ENCODE measurements at regions not wholly inside any gene's neighbourhood (a gene's known extent, or its start where the extent isn't known, plus 50 kb on each side); places are given as distances from the start of the nearest gene placed in this dataset.

DNA sequence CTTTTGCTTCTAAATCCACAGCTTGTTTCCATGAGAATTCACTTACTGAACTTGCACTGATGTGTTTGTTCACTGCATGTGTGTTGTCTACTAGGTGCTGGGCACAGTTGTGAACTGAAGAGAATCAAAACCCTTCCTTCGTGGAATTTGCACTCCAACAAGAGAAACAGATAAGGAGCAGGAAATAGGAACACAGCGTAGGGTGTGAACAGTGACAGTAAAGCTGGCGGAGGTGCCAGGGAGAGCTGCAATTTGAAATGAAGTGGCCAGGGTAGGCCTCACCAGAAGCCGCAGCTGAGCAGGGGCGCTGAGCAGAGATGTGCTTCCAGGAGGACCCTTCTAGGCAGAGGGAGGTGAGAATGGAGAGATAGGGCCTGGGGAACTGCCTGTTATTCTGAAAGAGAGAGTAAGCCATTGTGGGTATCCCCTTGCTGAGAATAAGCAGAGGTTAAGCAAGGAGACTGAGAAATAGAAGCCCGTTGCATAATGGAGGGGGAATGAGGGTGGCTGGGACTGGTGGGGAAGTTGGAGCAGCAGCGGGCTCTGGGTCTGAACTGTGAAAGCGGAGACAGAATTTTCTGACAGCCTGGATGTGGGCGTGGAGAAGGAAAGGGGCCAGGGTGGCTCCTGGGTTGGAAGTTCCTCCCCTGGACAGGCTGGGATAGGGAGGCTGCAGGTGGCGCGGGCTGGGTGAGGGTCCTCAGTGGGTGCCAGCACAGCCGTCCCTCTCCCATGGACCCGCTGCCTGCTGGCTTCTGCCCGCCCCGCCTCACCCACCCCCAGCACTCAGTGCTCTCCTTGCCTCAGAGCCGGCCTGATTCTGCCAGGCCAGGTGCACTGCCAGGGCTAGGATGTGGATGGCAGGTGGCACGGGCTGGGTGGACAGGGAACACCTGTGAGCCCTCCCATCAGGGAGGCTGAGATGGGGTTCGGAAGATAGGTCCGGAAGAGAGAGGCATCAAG lies 114.7 kb upstream of the AFDN start:
- H3K4me1 ChIP-seq (ENCODE audit: control insufficient read depth, insufficient read depth, low read length) = no peaks in the 10 kb centered on the region; the same call in 1 of the 2 replicates
- H3K9ac ChIP-seq (ENCODE audit: low read depth, low read length) = no peak overlapping the region
- H3K4me3 ChIP-seq (ENCODE audit: low read depth, low read length) = no peak overlapping the region
- H3K36me3 ChIP-seq (ENCODE audit: control insufficient read depth, insufficient read depth, low read length) = no peaks in the 10 kb centered on the region
- no peaks in the 10 kb centered on the region for H3K9me3 ChIP-seq (ENCODE audit: control insufficient read depth, insufficient read depth, low read length)
- H3K27me3 ChIP-seq (ENCODE audit: control insufficient read depth, insufficient read depth, low read length) = no peaks in the 10 kb centered on the region
- no peak overlapping the region for H3K27ac ChIP-seq (ENCODE audit: low read depth, low read length)

DNA sequence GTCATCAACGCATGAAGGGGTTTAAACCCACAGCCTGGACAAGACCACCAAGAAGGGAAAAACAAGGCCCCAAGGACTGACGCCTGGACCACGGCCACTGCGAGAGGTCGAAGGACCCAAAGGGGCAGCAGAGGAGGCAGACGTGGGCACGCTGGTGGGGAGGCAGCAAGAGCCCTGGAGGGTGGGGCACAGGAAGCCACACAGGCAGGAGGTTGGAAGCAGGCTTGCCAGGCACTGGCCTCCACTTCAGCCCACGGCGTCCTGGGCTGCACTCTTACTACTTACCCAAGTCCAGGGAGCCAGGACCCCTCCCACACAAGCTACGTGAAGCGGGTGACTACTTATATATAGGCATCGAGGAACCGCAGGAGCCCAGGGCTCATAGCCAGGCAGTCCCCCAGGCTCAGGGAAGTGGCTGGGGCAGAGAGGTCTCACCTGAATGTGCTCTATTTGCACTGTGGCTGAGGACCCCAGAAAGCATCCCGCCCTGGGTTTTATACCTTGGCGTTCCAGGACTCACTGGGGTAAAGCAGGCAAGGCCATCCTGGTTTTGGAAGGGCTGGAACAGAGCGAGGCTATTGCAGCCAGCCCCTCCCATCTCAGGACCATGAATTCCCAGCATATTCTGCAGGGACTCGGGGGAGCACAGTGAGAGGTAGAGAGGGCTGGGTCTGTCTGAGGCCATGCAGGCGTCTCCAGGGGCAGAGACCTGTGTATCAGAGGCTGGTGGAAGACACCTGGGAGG lies 113.8 kb upstream of the AFDN start:
- no peaks in the 10 kb centered on the region for H3K36me3 ChIP-seq (ENCODE audit: control insufficient read depth, insufficient read depth, low read length)
- H3K4me3 ChIP-seq (ENCODE audit: low read depth, low read length) = no peak overlapping the region
- H3K9ac ChIP-seq (ENCODE audit: low read depth, low read length) = no peak overlapping the region
- H3K4me1 ChIP-seq (ENCODE audit: control insufficient read depth, insufficient read depth, low read length) = no peaks in the 10 kb centered on the region; the same call in 1 of the 2 replicates
- H3K27me3 ChIP-seq (ENCODE audit: control insufficient read depth, insufficient read depth, low read length) = no peaks in the 10 kb centered on the region
- H3K9me3 ChIP-seq (ENCODE audit: control insufficient read depth, insufficient read depth, low read length) = no peaks in the 10 kb centered on the region
- no peak overlapping the region for H3K27ac ChIP-seq (ENCODE audit: low read depth, low read length)

- Histone ChIP-seq H3K9ac (ENCODE audit: low read depth, low read length) (no peak overlapping the region), H3K4me1 (ENCODE audit: control insufficient read depth, insufficient read depth, low read length) (no peaks in the 10 kb centered on the region; the same call in 1 of the 2 replicates), H3K9me3 (ENCODE audit: control insufficient read depth, insufficient read depth, low read length) (no peaks in the 10 kb centered on the region), H3K27ac (ENCODE audit: low read depth, low read length) (no peak overlapping the region), H3K4me3 (ENCODE audit: low read depth, low read length) (no peak overlapping the region), H3K36me3 (ENCODE audit: control insufficient read depth, insufficient read depth, low read length) (no peaks in the 10 kb centered on the region), H3K27me3 (ENCODE audit: control insufficient read depth, insufficient read depth, low read length) (no peaks in the 10 kb centered on the region)
These were observed 112.6 kb upstream of the AFDN start for GRCh38 chr6:167714152-167714551.

DNA sequence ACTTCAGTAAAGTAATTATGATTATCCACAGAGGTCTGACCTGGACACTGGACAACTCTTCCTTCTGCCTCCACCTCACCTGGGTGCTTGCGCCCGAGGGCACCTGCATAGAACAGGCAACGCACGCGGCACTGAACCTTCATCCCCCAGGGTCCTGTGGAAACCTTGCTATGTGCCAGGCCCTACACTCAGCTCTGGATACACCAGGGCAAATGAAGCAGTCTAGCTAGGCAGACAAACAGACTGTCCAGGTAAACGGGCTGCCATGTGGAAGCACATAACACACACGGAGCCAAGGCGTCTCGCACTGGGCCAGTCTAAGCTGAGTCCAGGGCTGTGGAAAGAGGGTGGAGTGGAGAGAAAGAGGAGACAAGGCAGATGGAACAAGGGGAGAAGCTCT lies 109.3 kb upstream of the AFDN start:
- no peaks in the 10 kb centered on the region for H3K36me3 ChIP-seq (ENCODE audit: control insufficient read depth, insufficient read depth, low read length)
- H3K27ac ChIP-seq (ENCODE audit: low read depth, low read length) = no peak overlapping the region
- H3K9me3 ChIP-seq (ENCODE audit: control insufficient read depth, insufficient read depth, low read length) = no peaks in the 10 kb centered on the region
- H3K9ac ChIP-seq (ENCODE audit: low read depth, low read length) = no peak overlapping the region
- no peaks in the 10 kb centered on the region; the same call in 1 of the 2 replicates for H3K4me1 ChIP-seq (ENCODE audit: control insufficient read depth, insufficient read depth, low read length)
- H3K27me3 ChIP-seq (ENCODE audit: control insufficient read depth, insufficient read depth, low read length) = no peaks in the 10 kb centered on the region
- no peak overlapping the region for H3K4me3 ChIP-seq (ENCODE audit: low read depth, low read length)

- Histone ChIP-seq H3K27me3 (ENCODE audit: control insufficient read depth, insufficient read depth, low read length) (no peaks in the 10 kb centered on the region), H3K4me1 (ENCODE audit: control insufficient read depth, insufficient read depth, low read length) (no peaks in the 10 kb centered on the region; the same call in 1 of the 2 replicates), H3K9ac (ENCODE audit: low read depth, low read length) (no peak overlapping the region), H3K4me3 (ENCODE audit: low read depth, low read length) (no peak overlapping the region), H3K27ac (ENCODE audit: low read depth, low read length) (no peak overlapping the region), H3K36me3 (ENCODE audit: control insufficient read depth, insufficient read depth, low read length) (no peaks in the 10 kb centered on the region), H3K9me3 (ENCODE audit: control insufficient read depth, insufficient read depth, low read length) (no peaks in the 10 kb centered on the region)
These were observed 108.8 kb upstream of the AFDN start for GRCh38 chr6:167717867-167718266.

GRCh38 chr6:167719920-167720319 lies 106.8 kb upstream of the AFDN start:
- H3K9me3 ChIP-seq (ENCODE audit: control insufficient read depth, insufficient read depth, low read length) = no peaks in the 10 kb centered on the region
- H3K4me3 ChIP-seq (ENCODE audit: low read depth, low read length) = no peak overlapping the region
- no peaks in the 10 kb centered on the region for H3K4me1 ChIP-seq (ENCODE audit: control insufficient read depth, insufficient read depth, low read length)
- H3K36me3 ChIP-seq (ENCODE audit: control insufficient read depth, insufficient read depth, low read length) = no peaks in the 10 kb centered on the region
- H3K9ac ChIP-seq (ENCODE audit: low read depth, low read length) = no peak overlapping the region
- H3K27me3 ChIP-seq (ENCODE audit: control insufficient read depth, insufficient read depth, low read length) = no peaks in the 10 kb centered on the region
- H3K27ac ChIP-seq (ENCODE audit: low read depth, low read length) = no peak overlapping the region

- no peak overlapping the region for H3K27ac ChIP-seq (ENCODE audit: low read depth, low read length)
- H3K4me3 ChIP-seq (ENCODE audit: low read depth, low read length) = no peak overlapping the region
- H3K9ac ChIP-seq (ENCODE audit: low read depth, low read length) = no peak overlapping the region
- no peaks in the 10 kb centered on the region for H3K4me1 ChIP-seq (ENCODE audit: control insufficient read depth, insufficient read depth, low read length)
- no peaks in the 10 kb centered on the region for H3K27me3 ChIP-seq (ENCODE audit: control insufficient read depth, insufficient read depth, low read length)
- no peaks in the 10 kb centered on the region for H3K36me3 ChIP-seq (ENCODE audit: control insufficient read depth, insufficient read depth, low read length)
- H3K9me3 ChIP-seq (ENCODE audit: control insufficient read depth, insufficient read depth, low read length) = no peaks in the 10 kb centered on the region
These were observed 106.0 kb upstream of the AFDN start for GRCh38 chr6:167720456-167721285.

- H3K4me3 ChIP-seq (ENCODE audit: low read depth, low read length) = no peak overlapping the region
- H3K9ac ChIP-seq (ENCODE audit: low read depth, low read length) = no peak overlapping the region
- H3K4me1 ChIP-seq (ENCODE audit: control insufficient read depth, insufficient read depth, low read length) = no peaks in the 10 kb centered on the region
- H3K9me3 ChIP-seq (ENCODE audit: control insufficient read depth, insufficient read depth, low read length) = no peaks in the 10 kb centered on the region
- H3K36me3 ChIP-seq (ENCODE audit: control insufficient read depth, insufficient read depth, low read length) = no peaks in the 10 kb centered on the region
- H3K27me3 ChIP-seq (ENCODE audit: control insufficient read depth, insufficient read depth, low read length) = no peaks in the 10 kb centered on the region
- no peak overlapping the region for H3K27ac ChIP-seq (ENCODE audit: low read depth, low read length)
These were observed 105.4 kb upstream of the AFDN start for GRCh38 chr6:167721291-167721690.

DNA sequence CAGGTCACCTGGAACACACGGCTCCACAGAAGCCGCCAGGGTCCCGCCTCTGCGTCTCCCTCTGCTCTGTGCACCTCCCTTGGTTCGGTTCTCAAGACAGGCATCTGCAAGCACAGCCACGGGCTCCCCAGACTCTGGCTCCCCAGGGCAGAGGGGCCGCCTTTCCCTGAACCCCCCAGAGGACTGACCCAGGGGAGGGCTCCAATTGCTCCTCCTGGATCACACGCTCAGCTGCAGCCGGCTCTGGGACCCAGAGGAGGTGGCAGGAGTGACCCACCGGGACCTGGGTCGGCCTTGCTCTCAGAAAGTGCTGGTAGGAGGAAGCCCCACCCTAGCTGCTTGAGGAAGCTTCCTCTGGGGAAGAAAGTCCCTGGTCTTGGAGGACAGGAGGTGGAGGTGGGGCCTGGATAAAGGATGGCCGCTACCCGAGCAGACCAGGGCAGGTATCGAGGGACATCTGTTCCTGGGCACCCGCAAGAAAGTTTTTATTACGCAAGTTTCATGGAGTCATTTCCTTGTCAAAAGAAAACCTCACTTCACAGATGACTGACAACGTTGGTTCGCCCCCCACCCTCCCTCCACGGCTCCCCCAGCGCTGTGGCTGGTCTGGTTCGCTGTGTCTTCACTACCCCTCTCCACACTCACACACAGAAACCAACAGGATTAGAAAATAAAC lies 103.9 kb upstream of the AFDN start:
- Histone ChIP-seq H3K36me3 (ENCODE audit: control insufficient read depth, insufficient read depth, low read length) (no peaks in the 10 kb centered on the region), H3K4me1 (ENCODE audit: control insufficient read depth, insufficient read depth, low read length) (no peaks in the 10 kb centered on the region), H3K4me3 (ENCODE audit: low read depth, low read length) (no peak overlapping the region), H3K9ac (ENCODE audit: low read depth, low read length) (no peak overlapping the region), H3K27ac (ENCODE audit: low read depth, low read length) (no peak overlapping the region), H3K27me3 (ENCODE audit: control insufficient read depth, insufficient read depth, low read length) (no peaks in the 10 kb centered on the region), H3K9me3 (ENCODE audit: control insufficient read depth, insufficient read depth, low read length) (no peaks in the 10 kb centered on the region)

- Histone ChIP-seq H3K4me3 (ENCODE audit: low read depth, low read length) (no peak overlapping the region), H3K27ac (ENCODE audit: low read depth, low read length) (no peak overlapping the region), H3K4me1 (ENCODE audit: control insufficient read depth, insufficient read depth, low read length) (no peaks in the 10 kb centered on the region), H3K27me3 (ENCODE audit: control insufficient read depth, insufficient read depth, low read length) (no peaks in the 10 kb centered on the region), H3K36me3 (ENCODE audit: control insufficient read depth, insufficient read depth, low read length) (no peaks in the 10 kb centered on the region), H3K9me3 (ENCODE audit: control insufficient read depth, insufficient read depth, low read length) (no peaks in the 10 kb centered on the region), H3K9ac (ENCODE audit: low read depth, low read length) (no peak overlapping the region)
These were observed 100.6 kb upstream of the AFDN start for GRCh38 chr6:167726043-167726621.

Measured in HUES48 (cell line).